GM12891 (cell line): ENCODE measurements at regions not wholly inside any gene's neighbourhood (a gene's known extent, or its start where the extent isn't known, plus 50 kb on each side); places are given as distances from the start of the nearest gene placed in this dataset.

Experiments
- DNase-seq: peaks from one replicate; pipeline ENCODE4 v3.0.0; 2011; ENCODE audit warnings: low spot score; ENCODE audit not compliant: insufficient read length
- FAIRE-seq: peaks from 2 replicates; lab custom pipeline; 2011; peaks lifted over from hg19 to GRCh38; lab: Jason Lieb, UNC
- PAX5 ChIP-seq: IDR thresholded peaks from 2 replicates; pipeline ENCODE4 v1.6.1; 2011; ENCODE audit warnings: low read length, moderate library complexity, mild to moderate bottlenecking; ENCODE audit not compliant: insufficient read depth, severe bottlenecking
- POLR2A ChIP-seq: IDR thresholded peaks from 2 replicates; pipeline ENCODE4 v1.6.1; 2011; ENCODE audit warnings: low read depth, low read length, control low read depth
- POLR2AphosphoS5 ChIP-seq: IDR thresholded peaks from 2 replicates; pipeline ENCODE4 v1.6.1; 2011; ENCODE audit warnings: low read depth, low read length, control low read depth
- POU2F2 ChIP-seq: IDR thresholded peaks from 2 replicates; pipeline ENCODE4 v1.6.1; 2011; ENCODE audit warnings: low read depth, mild to moderate bottlenecking, control low read depth, low read length, moderate library complexity
- SPI1 ChIP-seq: IDR thresholded peaks from 2 replicates; pipeline ENCODE4 v1.6.1; 2011; ENCODE audit warnings: low read depth, low read length, control low read depth
- TAF1 ChIP-seq: IDR thresholded peaks from 2 replicates; pipeline ENCODE4 v1.6.1; 2011; ENCODE audit warnings: low read depth, low read length, control low read depth

- TF ChIP-seq POLR2AphosphoS5 (no peak), TAF1 (no peak), POU2F2 (no peak), POLR2A (no peak), SPI1 (no peak), PAX5 (no peak)
- DNase-seq (no peak), FAIRE-seq (no peak)
These were observed 136.5 kb upstream of the FN1 start for GRCh38 chr2:215572341-215572848.

- TF ChIP-seq TAF1 (no peak), POLR2A (no peak), POLR2AphosphoS5 (no peak)
- DNase-seq (no peak), FAIRE-seq (no peak)
These were observed 135.8 kb upstream of the FN1 start for GRCh38 chr2:215571689-215572088.

- TF ChIP-seq POLR2A (no peak), POU2F2 (peak; percentile 86; the same call in 1 of the 2 replicates)
- no peak for DNase-seq
- FAIRE-seq: no peak
These were observed 131.6 kb upstream of the FN1 start for GRCh38 chr2:215567504-215567903.

- FAIRE-seq: no peak
These were observed 130.0 kb upstream of the FN1 start for GRCh38 chr2:215565897-215566296.

GRCh38 chr2:215557701-215558100 lies 121.8 kb upstream of the FN1 start:
- FAIRE-seq (no peak), DNase-seq (no peak)
- no peak for TF ChIP-seq POLR2A
- TF ChIP-seq SPI1: no peak
- no peak for TF ChIP-seq POLR2AphosphoS5
- TF ChIP-seq PAX5: no peak
- no peak for TF ChIP-seq TAF1
- TF ChIP-seq POU2F2: no peak

More at GRCh38 chr2:215565897-215566296, 130.0 kb upstream of the FN1 start:
- no peak for DNase-seq
- no peak for TF ChIP-seq POLR2A
- TF ChIP-seq POU2F2: no peak
- no peak for TF ChIP-seq SPI1
- no peak for TF ChIP-seq TAF1
- no peak for TF ChIP-seq POLR2AphosphoS5
- no peak for TF ChIP-seq PAX5

- FAIRE-seq (no peak), DNase-seq (no peak)
- no peak for TF ChIP-seq POLR2A
- TF ChIP-seq POLR2AphosphoS5: no peak
- TF ChIP-seq TAF1: no peak
- TF ChIP-seq PAX5: no peak
- TF ChIP-seq SPI1: no peak
- no peak for TF ChIP-seq POU2F2
These were observed 121.1 kb upstream of the FN1 start for GRCh38 chr2:215556979-215557378.

- FAIRE-seq (no peak), DNase-seq (no peak)
- no peak for TF ChIP-seq PAX5
- no peak for TF ChIP-seq POLR2A
- TF ChIP-seq SPI1: no peak
- TF ChIP-seq POLR2AphosphoS5: no peak
- TF ChIP-seq POU2F2: no peak
- no peak for TF ChIP-seq TAF1
These were observed 119.0 kb upstream of the FN1 start for GRCh38 chr2:215554689-215555498.

GRCh38 chr2:215553946-215554345 lies 118.1 kb upstream of the FN1 start:
- no peak for FAIRE-seq

GRCh38 chr2:215552144-215552580 lies 116.3 kb upstream of the FN1 start:
- no peak for FAIRE-seq
- TF ChIP-seq POLR2AphosphoS5 (no peak), POLR2A (no peak), TAF1 (no peak), POU2F2 (no peak), PAX5 (no peak), SPI1 (no peak)

More at GRCh38 chr2:215553946-215554345, 118.1 kb upstream of the FN1 start:
- TF ChIP-seq SPI1 (no peak), POLR2AphosphoS5 (no peak), PAX5 (no peak), TAF1 (no peak), POLR2A (no peak), POU2F2 (no peak)
- DNase-seq: no peak

GRCh38 chr2:215550331-215550730 lies 114.5 kb upstream of the FN1 start:
- no peak for DNase-seq
- no peak for FAIRE-seq
- TF ChIP-seq POLR2A (no peak), POU2F2 (no peak), SPI1 (no peak), POLR2AphosphoS5 (no peak), TAF1 (no peak), PAX5 (no peak)

More at GRCh38 chr2:215552144-215552580, 116.3 kb upstream of the FN1 start:
- no peak for DNase-seq
